Epithelial cell of proximal tubule (primary cell): ENCODE measurements at regions not wholly inside any gene's neighbourhood (a gene's known extent, or its start where the extent isn't known, plus 50 kb on each side); places are given as distances from the start of the nearest gene placed in this dataset.

Experiments
- DNase-seq: peaks from one replicate; pipeline ENCODE4 v3.0.0-alpha.2; 2011; ENCODE audit warnings: low read depth
- H3K4me3 ChIP-seq: 2 replicates; pipeline ENCODE4 v1.5.1; 2011; ENCODE audit warnings: low read depth, mild to moderate bottlenecking, low read length
- TF ChIP-seq, protein P1 (sequence below): conservative IDR thresholded peaks from 2 replicates; pipeline ENCODE4 v1.5.1; 2012; ENCODE audit warnings: low read depth, mild to moderate bottlenecking, low read length

DNA sequence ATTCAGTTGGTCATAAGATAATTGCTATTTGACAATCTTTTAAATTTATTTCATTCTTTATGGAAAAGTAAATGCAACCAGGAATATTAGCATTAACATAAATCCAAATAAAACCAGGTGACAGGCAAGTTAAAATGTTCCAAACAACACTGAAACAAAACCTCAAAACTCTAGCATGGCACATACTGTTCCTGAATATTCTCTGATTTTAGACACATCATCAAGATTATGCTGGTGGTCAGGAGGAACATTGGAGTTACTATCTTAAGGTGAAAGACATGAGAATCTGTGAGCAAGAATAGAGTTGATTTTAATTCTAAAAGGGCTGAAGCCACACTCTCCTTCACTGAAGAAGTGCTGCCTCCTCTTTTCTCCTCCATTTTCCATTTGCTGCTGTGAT, 421.0 kb upstream of the THBS1 start:
- H3K4me3 ChIP-seq = no peak overlapping the region
- no peak for DNase-seq
- TF ChIP-seq, protein P1, sequence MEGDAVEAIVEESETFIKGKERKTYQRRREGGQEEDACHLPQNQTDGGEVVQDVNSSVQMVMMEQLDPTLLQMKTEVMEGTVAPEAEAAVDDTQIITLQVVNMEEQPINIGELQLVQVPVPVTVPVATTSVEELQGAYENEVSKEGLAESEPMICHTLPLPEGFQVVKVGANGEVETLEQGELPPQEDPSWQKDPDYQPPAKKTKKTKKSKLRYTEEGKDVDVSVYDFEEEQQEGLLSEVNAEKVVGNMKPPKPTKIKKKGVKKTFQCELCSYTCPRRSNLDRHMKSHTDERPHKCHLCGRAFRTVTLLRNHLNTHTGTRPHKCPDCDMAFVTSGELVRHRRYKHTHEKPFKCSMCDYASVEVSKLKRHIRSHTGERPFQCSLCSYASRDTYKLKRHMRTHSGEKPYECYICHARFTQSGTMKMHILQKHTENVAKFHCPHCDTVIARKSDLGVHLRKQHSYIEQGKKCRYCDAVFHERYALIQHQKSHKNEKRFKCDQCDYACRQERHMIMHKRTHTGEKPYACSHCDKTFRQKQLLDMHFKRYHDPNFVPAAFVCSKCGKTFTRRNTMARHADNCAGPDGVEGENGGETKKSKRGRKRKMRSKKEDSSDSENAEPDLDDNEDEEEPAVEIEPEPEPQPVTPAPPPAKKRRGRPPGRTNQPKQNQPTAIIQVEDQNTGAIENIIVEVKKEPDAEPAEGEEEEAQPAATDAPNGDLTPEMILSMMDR = no peak

DNA sequence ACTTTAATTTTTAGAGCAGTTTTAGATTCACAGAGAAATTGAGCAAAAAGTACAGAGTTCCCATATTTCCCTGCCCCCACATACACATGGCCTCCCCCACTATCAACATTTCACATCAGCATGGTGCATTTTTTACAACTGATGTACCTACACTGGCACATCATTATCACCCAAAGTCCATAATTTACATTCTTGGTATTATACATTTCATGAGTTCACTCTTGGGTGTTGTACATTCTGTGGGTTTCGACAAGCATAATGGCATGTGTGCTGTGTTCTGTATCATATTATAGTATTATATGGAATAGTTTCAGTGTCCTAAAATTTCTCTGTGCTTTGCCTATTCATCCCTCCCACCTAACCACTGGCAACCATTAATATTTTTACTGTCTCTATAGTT, 419.8 kb upstream of the THBS1 start:
- no peak overlapping the region for H3K4me3 ChIP-seq
- DNase-seq = no peak
- TF ChIP-seq, protein P1 = no peak

DNA sequence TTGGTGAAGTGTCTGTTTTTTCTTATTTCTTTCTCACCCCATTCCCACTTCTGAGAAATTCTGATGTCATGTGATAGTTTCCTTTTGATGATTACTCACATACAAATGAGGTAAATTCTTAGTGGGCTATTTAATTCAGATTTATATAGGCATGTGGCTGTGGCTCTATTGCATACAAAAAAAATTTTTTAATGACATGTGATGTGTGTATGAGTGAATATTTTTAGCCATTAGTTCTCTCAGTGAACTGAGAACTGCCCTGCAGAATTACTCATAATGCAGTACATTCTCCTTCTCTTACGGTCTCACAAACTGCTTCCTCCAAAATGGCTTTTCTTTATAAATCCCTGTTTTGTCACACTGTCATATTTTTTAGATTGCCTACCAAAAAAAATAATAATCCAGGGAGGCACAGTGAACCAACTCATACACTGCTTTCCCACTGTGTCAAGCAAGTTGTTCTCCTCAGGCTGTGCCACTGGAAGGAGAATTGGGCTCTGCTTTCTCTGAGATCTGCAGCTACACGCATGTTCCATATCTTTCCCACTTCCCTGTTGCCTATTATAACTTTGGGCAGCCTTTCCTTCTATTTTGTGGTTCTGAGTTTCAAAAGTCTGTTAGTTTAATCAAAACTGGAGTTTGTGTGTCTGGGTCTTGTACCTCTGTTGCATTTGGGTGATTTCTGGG, 415.7 kb upstream of the THBS1 start:
- no peak for DNase-seq
- H3K4me3 ChIP-seq = no peak overlapping the region
- TF ChIP-seq, protein P1 = no peak

DNA sequence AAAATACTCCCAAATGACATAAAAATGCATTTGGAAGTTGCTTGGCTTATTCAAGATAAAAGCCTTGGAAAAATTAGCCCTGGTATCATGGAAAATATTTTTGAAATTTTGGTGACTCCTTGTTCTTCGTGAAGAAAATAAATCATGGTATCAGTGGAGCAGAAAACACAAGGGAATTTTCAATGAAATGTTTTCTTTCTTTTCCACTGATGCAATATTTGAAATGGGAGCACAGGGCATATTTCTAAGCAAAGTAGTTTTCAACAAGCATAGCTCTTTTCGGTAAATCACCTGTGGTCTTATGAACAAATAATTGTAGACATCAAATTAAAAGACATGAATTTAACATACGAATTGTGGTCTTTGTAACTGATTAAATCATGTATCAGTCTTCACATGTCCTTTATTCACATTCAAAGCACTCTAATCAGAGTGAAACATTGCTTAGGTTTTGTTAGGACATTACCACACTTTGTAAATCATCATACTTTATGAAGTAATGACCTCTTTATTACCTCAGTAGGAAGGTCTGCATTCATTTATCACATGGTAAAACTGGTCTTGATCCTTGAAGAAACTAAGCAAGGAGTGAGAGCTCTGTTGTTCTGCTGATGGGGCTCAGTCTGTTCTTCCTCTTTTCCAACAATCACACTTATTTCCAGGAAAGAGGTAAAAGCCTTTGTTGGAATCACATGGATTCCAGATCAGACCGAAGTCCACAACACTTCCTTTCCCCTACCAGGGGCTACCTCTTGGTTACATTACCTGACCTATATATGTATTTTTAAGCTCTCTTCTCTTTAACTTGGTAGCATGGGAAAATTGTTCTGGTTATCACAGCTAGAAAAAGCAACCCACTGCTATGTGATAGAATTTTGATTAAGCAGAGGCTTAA, 413.5 kb upstream of the THBS1 start:
- no peak overlapping the region for H3K4me3 ChIP-seq
- TF ChIP-seq, protein P1 = no peak
- DNase-seq = no peak

DNA sequence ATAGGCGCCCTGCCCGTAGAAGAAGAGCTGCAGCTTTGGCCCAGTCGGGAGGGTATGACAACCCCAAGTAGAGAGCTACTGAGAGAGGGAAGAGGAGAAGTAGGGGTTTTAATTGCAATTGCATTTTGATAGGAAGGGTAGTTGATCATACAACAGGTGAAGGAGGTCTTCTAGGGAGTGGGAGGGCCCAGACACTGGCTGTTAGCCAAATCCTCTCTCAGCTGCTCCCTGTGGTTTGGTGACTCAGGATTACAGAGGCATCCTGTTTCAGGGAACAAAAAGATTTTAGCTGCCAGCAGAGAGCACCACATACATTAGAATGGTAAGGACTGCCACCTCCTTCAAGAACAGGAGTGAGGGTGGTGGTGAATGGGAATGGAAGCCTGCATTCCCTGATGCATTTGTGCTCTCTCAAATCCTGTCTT, 408.9 kb upstream of the THBS1 start:
- TF ChIP-seq, protein P1 = peak; percentile 70
- H3K4me3 ChIP-seq = no peak overlapping the region
- peak; percentile 91 for DNase-seq

DNA sequence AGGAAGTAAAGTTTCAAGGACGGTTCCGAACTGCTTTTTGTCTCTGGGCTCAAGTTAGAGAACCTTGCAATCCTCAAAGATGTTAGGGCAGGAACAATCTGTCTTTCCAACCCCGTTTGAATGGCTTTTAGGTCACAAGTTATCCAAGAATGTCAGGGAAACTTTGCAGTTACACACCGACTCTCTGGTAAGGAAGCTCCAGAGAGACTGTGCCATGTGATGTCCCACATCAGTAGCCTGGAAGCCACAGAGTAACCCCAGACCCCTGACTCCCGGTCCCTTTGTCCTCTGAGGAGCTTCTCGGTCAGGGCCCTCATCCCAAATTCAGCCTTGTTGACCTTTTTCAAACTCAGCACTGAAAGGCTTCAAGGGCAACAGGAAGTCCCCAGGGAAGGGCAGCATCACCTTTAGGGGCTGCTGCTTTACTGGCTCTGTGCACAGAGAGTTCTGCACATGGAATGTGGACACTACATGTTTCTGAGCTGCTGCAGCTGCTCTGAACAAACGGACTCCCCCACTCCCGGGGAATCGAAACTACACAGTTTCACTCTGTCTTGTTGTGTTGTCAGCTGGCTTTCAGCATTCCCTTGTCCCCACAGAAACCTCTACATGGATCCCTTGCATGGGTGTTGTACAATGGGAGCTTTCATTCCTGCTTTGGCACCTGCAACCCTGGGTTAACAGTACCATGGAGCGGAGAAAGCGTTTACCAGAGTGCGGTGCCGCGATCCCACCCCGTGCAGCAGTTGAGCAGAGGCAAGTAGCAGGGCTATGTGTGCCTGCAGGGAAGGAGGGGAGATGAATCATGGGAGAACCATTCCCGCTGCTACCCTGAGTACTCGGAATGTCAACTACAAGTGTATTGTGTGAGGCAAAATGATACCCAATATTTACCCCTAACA, 408.2 kb upstream of the THBS1 start:
- H3K4me3 ChIP-seq = peak overlapping the region; percentile 2
- no peak for DNase-seq
- TF ChIP-seq, protein P1 = no peak
